Panc1 (cell line): ENCODE measurements at regions not wholly inside any gene's neighbourhood (a gene's known extent, or its start where the extent isn't known, plus 50 kb on each side); places are given as distances from the start of the nearest gene placed in this dataset.

Experiments used
- ATAC-seq: fragments of 200-7000 bp; cut with Tn5 transposase; 2 replicates; pipeline ENCODE4 v1.9.1; 2020; ENCODE audit warnings: mild to moderate bottlenecking, moderate library complexity
- BruUV-seq: library from RNA; stranded (reverse); fragments of 400-500 nt; replicated peaks from 2 replicates; lab custom pipeline; 2021; lab: Mats Ljungman, UMichigan
- CTCF ChIA-PET: fragments of 300-600 bp; sonication (Branson Sonifier 250); formaldehyde crosslinking; loops from one replicate; lab custom pipeline; 2022; ENCODE audit warnings: antibody characterized with exemption; lab: Charles Lee
- POLR2A ChIA-PET: fragments of 300-600 bp; sonication (Branson Sonifier 250); formaldehyde crosslinking; loops from one replicate; lab custom pipeline; 2022; ENCODE audit warnings: antibody characterized with exemption; lab: Charles Lee
- DNase-seq: peaks from one replicate; pipeline ENCODE4 v3.0.0-alpha.2; 2010; ENCODE audit warnings: low read depth, low spot score
- H3K27ac ChIP-seq: 2 replicates; pipeline ENCODE4 v1.5.1; 2011; ENCODE audit warnings: mild to moderate bottlenecking, low read length, inconsistent platforms
- H3K27me3 ChIP-seq: fragments of 200-500 bp; sonication (Bioruptor generic); 2 replicates; pipeline ENCODE4 v1.6.0; 2014; ENCODE audit warnings: low read length, inconsistent platforms; ENCODE audit not compliant: control insufficient read depth, insufficient read depth
- H3K36me3 ChIP-seq: fragments of 200-500 bp; sonication (Bioruptor generic); 2 replicates; pipeline ENCODE4 v1.5.1; 2014; ENCODE audit warnings: inconsistent platforms, mild to moderate bottlenecking, low read length, moderate library complexity; ENCODE audit not compliant: control insufficient read depth, insufficient read depth
- H3K4me1 ChIP-seq: 2 replicates; pipeline ENCODE4 v1.5.1; 2011; ENCODE audit warnings: inconsistent platforms, mild to moderate bottlenecking, low read length, moderate library complexity; ENCODE audit not compliant: control insufficient read depth, insufficient read depth
- H3K4me3 ChIP-seq, 2 experiments: 2 replicates each; pipeline ENCODE4 v1.5.1; 2011 to 2012; ENCODE audit warnings: low read depth in 2 of 2, low read length in 2 of 2, mild to moderate bottlenecking in 2 of 2, inconsistent platforms in 1 of 2, moderate library complexity in 1 of 2
- H3K9me3 ChIP-seq: fragments of 200-500 bp; sonication (Bioruptor generic); 2 replicates; pipeline ENCODE4 v1.5.1; 2014; ENCODE audit warnings: low read depth, mild to moderate bottlenecking, inconsistent platforms, low read length, moderate library complexity; ENCODE audit not compliant: control insufficient read depth, insufficient read depth
- CTCF ChIP-seq: fragments of 450-650 bp; IDR thresholded peaks from 2 replicates; pipeline ENCODE4 v1.5.1; 2017; ENCODE audit warnings: mild to moderate bottlenecking
- POLR2AphosphoS5 ChIP-seq: IDR thresholded peaks from 2 replicates; pipeline ENCODE4 v1.6.1; 2012; ENCODE audit warnings: mild to moderate bottlenecking, low read depth, low read length, moderate library complexity
- REST ChIP-seq, 2 experiments: IDR thresholded peaks; 2 replicates each; pipeline ENCODE4 v1.6.1; 2011 to 2012; ENCODE audit warnings: low read depth in 2 of 2, control low read depth in 1 of 2, low read length in 1 of 2, mild to moderate bottlenecking in 1 of 2, moderate library complexity in 1 of 2; ENCODE audit not compliant: insufficient read depth in 1 of 2
- SIN3A ChIP-seq: IDR thresholded peaks from 2 replicates; pipeline ENCODE4 v1.6.1; 2012; ENCODE audit warnings: low read depth, mild to moderate bottlenecking, low read length, moderate library complexity, borderline replicate concordance; ENCODE audit not compliant: insufficient read depth
- TCF7L2 ChIP-seq: IDR thresholded peaks from 2 replicates; pipeline ENCODE4 v1.6.1; 2011; ENCODE audit warnings: mild to moderate bottlenecking, low read depth, low read length, inconsistent platforms
- in situ Hi-C: cut with HindIII; loops from 2 replicates; pipeline ENCODE4 v1.10.0; 2016; ENCODE audit warnings: low sequenced_read_pairs, low pct_unique_long_range_greater_than_20kb
- intact Hi-C: fragments of 100-400 bp; cut with micrococcal nuclease; formaldehyde crosslinking; loops from one replicate; pipeline ENCODE4 v1.10.0; 2022; ENCODE audit not compliant: unreplicated experiment

GRCh38 chr11:126140201-126140925, 71.1 kb downstream of the RPUSD4 start:
- in situ Hi-C loops, result no loop called here
- ChIA-PET POLR2A (interaction anchor here (0.6 to 1.2 kb wide), 2 partner anchors 197 to 219 kb away, joined by 4 to 7 read pairs; no protein-coding TSS in a partner anchor), CTCF (no interaction called here)
- Histone ChIP-seq H3K4me1 (peaks cover 15% of the 10 kb centered on the region), H3K9me3 (no peaks in the 10 kb centered on the region), H3K36me3 (no peaks in the 10 kb centered on the region), H3K27me3 (peaks cover 4% of the 10 kb centered on the region), H3K27ac (no peak overlapping the region), H3K4me3 (no peak overlapping the region)
- no peak for TF ChIP-seq SIN3A
- no peak for TF ChIP-seq REST (IDR thresholded peaks at IDR 0.05; ENCODE audit: insufficient read depth in 1 of 2, low read depth in 2 of 2, low read length in 1 of 2)
- no peak for TF ChIP-seq TCF7L2
- no peak for TF ChIP-seq POLR2AphosphoS5
- no peak for TF ChIP-seq CTCF
- intact Hi-C loops, result no loop called here
- no peak for DNase-seq
- ATAC-seq, result no peak; the same call in 1 of the 2 replicates
- no TSS peak for BruUV-seq

- peaks cover 19% of the 10 kb centered on the region for H3K4me1 ChIP-seq
- H3K4me3 ChIP-seq, result no peak overlapping the region
- no peaks in the 10 kb centered on the region for H3K36me3 ChIP-seq
- no TSS peak for BruUV-seq
- TF ChIP-seq TCF7L2, result no peak
- no peak for TF ChIP-seq CTCF
- no peak for TF ChIP-seq POLR2AphosphoS5
- TF ChIP-seq SIN3A, result no peak
- no peak for TF ChIP-seq REST (IDR thresholded peaks at IDR 0.05; ENCODE audit: insufficient read depth in 1 of 2, low read depth in 2 of 2, low read length in 1 of 2)
- intact Hi-C loops, result no loop called here
- CTCF ChIA-PET, result interaction anchor here (0.6 kb wide), 1 partner anchor 153 kb away, joined by 4 read pairs; no protein-coding TSS in a partner anchor
- ATAC-seq (no peak), DNase-seq (no peak)
- no peaks in the 10 kb centered on the region for H3K9me3 ChIP-seq
- H3K27me3 ChIP-seq, result peaks cover 4% of the 10 kb centered on the region
- POLR2A ChIA-PET, result interaction anchor here (0.6 kb wide), 1 partner anchor 218 kb away, joined by 7 read pairs; no protein-coding TSS in a partner anchor
- no peak overlapping the region for H3K27ac ChIP-seq
- in situ Hi-C loops, result no loop called here
These were observed 72.0 kb downstream of the RPUSD4 start for GRCh38 chr11:126139111-126140091.
